Epithelial cell of proximal tubule (primary cell): ENCODE measurements at regions not wholly inside any gene's neighbourhood (a gene's known extent, or its start where the extent isn't known, plus 50 kb on each side); places are given as distances from the start of the nearest gene placed in this dataset.

Experiments used
- DNase-seq: peaks from one replicate; pipeline ENCODE4 v3.0.0-alpha.2; 2011; ENCODE audit warnings: low read depth
- H3K4me3 ChIP-seq: 2 replicates; pipeline ENCODE4 v1.5.1; 2011; ENCODE audit warnings: low read depth, mild to moderate bottlenecking, low read length
- CTCF ChIP-seq: conservative IDR thresholded peaks from 2 replicates; pipeline ENCODE4 v1.5.1; 2012; ENCODE audit warnings: low read depth, mild to moderate bottlenecking, low read length

- no peak for DNase-seq
- no peak overlapping the region for H3K4me3 ChIP-seq
Observed at GRCh38 chr16:86768228-86768791, 190.0 kb downstream of the FOXL1 start.

GRCh38 chr16:86768999-86769398 lies 190.7 kb downstream of the FOXL1 start:
- TF ChIP-seq CTCF = no peak
- no peak overlapping the region for H3K4me3 ChIP-seq
- peak; percentile 70 for DNase-seq

More at GRCh38 chr16:86768228-86768791, 190.0 kb downstream of the FOXL1 start:
- TF ChIP-seq CTCF = peak; percentile 47

GRCh38 chr16:86771506-86772460 lies 193.4 kb downstream of the FOXL1 start:
- DNase-seq = no peak
- no peak for TF ChIP-seq CTCF

GRCh38 chr16:86772671-86773353 lies 194.5 kb downstream of the FOXL1 start:
- no peak overlapping the region for H3K4me3 ChIP-seq
- no peak for TF ChIP-seq CTCF
- no peak for DNase-seq

More at GRCh38 chr16:86771506-86772460, 193.4 kb downstream of the FOXL1 start:
- H3K4me3 ChIP-seq = no peak overlapping the region

- DNase-seq = no peak
- no peak overlapping the region for H3K4me3 ChIP-seq
- TF ChIP-seq CTCF = no peak
Observed at GRCh38 chr16:86773354-86773715, 195.0 kb downstream of the FOXL1 start.

GRCh38 chr16:86774931-86775330 lies 196.6 kb downstream of the FOXL1 start:
- no peak overlapping the region for H3K4me3 ChIP-seq
- no peak for TF ChIP-seq CTCF
- no peak for DNase-seq
